Progenitor cell of endocrine pancreas (in vitro differentiated cells): ENCODE measurements at regions not wholly inside any gene's neighbourhood (a gene's known extent, or its start where the extent isn't known, plus 50 kb on each side); places are given as distances from the start of the nearest gene placed in this dataset.

Experiments used
- DNase-seq: peaks from one replicate; pipeline ENCODE4 v3.0.0; 2021; ENCODE audit warnings: low spot score; ENCODE audit not compliant: unreplicated experiment
- H3K27ac Mint-ChIP-seq: 2 replicates; pipeline ENCODE4 v1.8.0; 2021; ENCODE audit warnings: mild to moderate bottlenecking, moderate library complexity, mixed read lengths
- H3K27me3 Mint-ChIP-seq: 2 replicates; pipeline ENCODE4 v1.8.0; 2021; ENCODE audit warnings: mixed read lengths
- H3K36me3 Mint-ChIP-seq: 2 replicates; pipeline ENCODE4 v1.8.0; 2022; ENCODE audit warnings: mixed read lengths; ENCODE audit not compliant: insufficient read depth
- H3K4me1 Mint-ChIP-seq: 2 replicates; pipeline ENCODE4 v1.8.0; 2021; ENCODE audit warnings: low read depth, mixed read lengths
- H3K4me3 Mint-ChIP-seq: 2 replicates; pipeline ENCODE4 v1.8.0; 2021; ENCODE audit warnings: low read depth, mild to moderate bottlenecking, moderate library complexity, mixed read lengths
- H3K9me3 Mint-ChIP-seq: 2 replicates; pipeline ENCODE4 v1.8.0; 2021; ENCODE audit warnings: low read depth, mixed read lengths
- CTCF ChIP-seq: fragments of 200-600 bp; sonication (generic); IDR thresholded peaks from one replicate; pipeline ENCODE4 v1.5.0; 2021; ENCODE audit warnings: antibody characterized with exemption, mild to moderate bottlenecking; ENCODE audit not compliant: unreplicated experiment

GRCh38 chr7:153396475-153396874 lies 636.9 kb downstream of the ACTR3B start:
- no peak for TF ChIP-seq CTCF
- Mint-ChIP-seq H3K27me3 (no peaks in the 10 kb centered on the region), H3K4me1 (no peaks in the 10 kb centered on the region), H3K27ac (no peak overlapping the region), H3K9me3 (peaks cover 57% of the 10 kb centered on the region), H3K36me3 (no peaks in the 10 kb centered on the region), H3K4me3 (no peak overlapping the region)
- DNase-seq: no peak

GRCh38 chr7:153397459-153397858 lies 637.9 kb downstream of the ACTR3B start:
- Mint-ChIP-seq H3K36me3 (no peaks in the 10 kb centered on the region), H3K27ac (no peak overlapping the region), H3K9me3 (peaks cover 55% of the 10 kb centered on the region), H3K4me1 (no peaks in the 10 kb centered on the region), H3K4me3 (no peak overlapping the region), H3K27me3 (no peaks in the 10 kb centered on the region)
- TF ChIP-seq CTCF: no peak
- no peak for DNase-seq

GRCh38 chr7:153397906-153398305 lies 638.4 kb downstream of the ACTR3B start:
- H3K9me3 Mint-ChIP-seq: peaks cover 59% of the 10 kb centered on the region
- no peak overlapping the region for H3K27ac Mint-ChIP-seq
- no peaks in the 10 kb centered on the region for H3K36me3 Mint-ChIP-seq
- no peak overlapping the region for H3K4me3 Mint-ChIP-seq
- H3K27me3 Mint-ChIP-seq: no peaks in the 10 kb centered on the region
- no peak for DNase-seq
- no peak for TF ChIP-seq CTCF
- H3K4me1 Mint-ChIP-seq: no peaks in the 10 kb centered on the region

DNA sequence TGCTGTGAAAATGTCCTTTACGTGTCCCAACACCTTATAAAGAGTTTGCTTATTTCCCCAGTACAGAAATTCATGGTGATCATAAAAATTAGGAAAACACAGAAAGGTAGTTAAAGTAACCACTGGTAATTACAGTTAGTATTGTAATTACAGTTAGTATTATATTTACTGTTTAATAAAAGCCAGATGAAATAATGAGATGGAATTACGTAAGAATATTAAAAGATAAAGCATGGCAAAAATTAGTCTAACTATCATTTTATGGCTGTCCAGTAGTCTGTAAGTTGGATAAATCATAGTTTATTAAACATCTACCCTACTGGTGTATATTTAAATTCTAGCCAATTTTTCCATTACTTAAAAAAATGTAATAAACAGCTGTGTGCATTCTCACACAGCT lies 638.8 kb downstream of the ACTR3B start:
- H3K4me1 Mint-ChIP-seq: no peaks in the 10 kb centered on the region
- no peak overlapping the region for H3K4me3 Mint-ChIP-seq
- H3K9me3 Mint-ChIP-seq: peaks cover 58% of the 10 kb centered on the region
- DNase-seq: no peak
- no peak overlapping the region for H3K27ac Mint-ChIP-seq
- no peaks in the 10 kb centered on the region for H3K27me3 Mint-ChIP-seq
- H3K36me3 Mint-ChIP-seq: no peaks in the 10 kb centered on the region
- TF ChIP-seq CTCF: no peak

GRCh38 chr7:153398789-153399553 lies 639.4 kb downstream of the ACTR3B start:
- no peak for TF ChIP-seq CTCF
- Mint-ChIP-seq H3K4me1 (no peaks in the 10 kb centered on the region), H3K9me3 (peaks cover 58% of the 10 kb centered on the region), H3K27me3 (no peaks in the 10 kb centered on the region), H3K36me3 (no peaks in the 10 kb centered on the region), H3K4me3 (no peak overlapping the region), H3K27ac (no peak overlapping the region)
- no peak for DNase-seq
